ENCODE measurements at regions not wholly inside any gene's neighbourhood (a gene's known extent, or its start where the extent isn't known, plus 50 kb on each side); places are given as distances from the start of the nearest gene placed in this dataset.

- TF ChIP-seq CTCF (IDR thresholded peaks at IDR 0.05) (no peak), POLR2A (IDR thresholded peaks at IDR 0.05) (no peak)
Observed at GRCh38 chr5:174410716-174411478, 313.5 kb upstream of the MSX2 start.
